Right ventricle myocardium inferior (tissue), 1 donor: ENCODE measurements at regions not wholly inside any gene's neighbourhood (a gene's known extent, or its start where the extent isn't known, plus 50 kb on each side); places are given as distances from the start of the nearest gene placed in this dataset.
"Not testable (repeated sequence)": the region's sequence is repeated elsewhere in the genome, so short reads cannot be mapped to it uniquely, and the experiment has no call there.

Source experiments
- ATAC-seq: fragments of 200-7000 bp; cut with Tn5 transposase; one replicate; pipeline ENCODE4 v1.9.1; 2020; ENCODE audit warnings: mild to moderate bottlenecking, moderate library complexity
- DNase-seq: peaks from one replicate; pipeline ENCODE4 v3.0.0; 2021; ENCODE audit errors: missing footprints
- intact Hi-C: fragments of 100-400 bp; cut with DNase I; formaldehyde crosslinking; loops from one replicate; pipeline ENCODE4 v1.11.0; 2022
- donor health status: DM: no; HTN: yes; CAD: no; lungs with severe emphysema.

GRCh38 chr16:88144028-88144511 lies 192.8 kb downstream of the BANP start:
- intact Hi-C loops: no loop called here
- ATAC-seq: peak; percentile 81
- DNase-seq: no peak

- DNase-seq, intact Hi-C loops, ATAC-seq: not testable (repeated sequence)
Measured at GRCh38 chr16:88145376-88145775, 194.1 kb downstream of the BANP start.

GRCh38 chr16:88145824-88146405 lies 194.7 kb downstream of the BANP start:
- intact Hi-C loops, DNase-seq, ATAC-seq: not testable (repeated sequence)

GRCh38 chr16:88148078-88148477 lies 196.8 kb downstream of the BANP start:
- ATAC-seq, DNase-seq, intact Hi-C loops: not testable (repeated sequence)

GRCh38 chr16:88148682-88149081 lies 197.4 kb downstream of the BANP start:
- DNase-seq, ATAC-seq, intact Hi-C loops: not testable (repeated sequence)

GRCh38 chr16:88149158-88149603 lies 197.9 kb downstream of the BANP start:
- intact Hi-C loops, ATAC-seq, DNase-seq: not testable (repeated sequence)

DNA sequence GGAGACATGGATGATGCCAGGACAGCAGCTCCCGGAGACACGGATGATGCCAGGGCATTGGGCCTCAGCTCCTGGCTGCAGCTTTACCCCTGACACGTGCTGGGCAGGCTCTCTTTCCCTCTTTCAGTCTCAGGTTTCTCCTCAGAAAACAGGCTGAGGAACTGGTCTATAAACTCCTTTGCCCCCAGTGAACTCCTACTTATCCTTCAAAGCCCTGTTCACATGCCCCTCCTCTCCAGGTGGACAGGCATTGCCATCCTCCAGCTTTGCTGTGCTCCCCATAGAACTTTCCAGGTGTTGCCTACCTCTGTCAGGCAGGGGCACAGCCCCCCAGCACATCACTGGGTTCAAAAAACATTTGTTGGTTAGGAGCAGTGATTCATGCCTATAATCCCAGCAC lies 198.4 kb downstream of the BANP start:
- intact Hi-C loops, DNase-seq, ATAC-seq: not testable (repeated sequence)

GRCh38 chr16:88150456-88151128 lies 199.4 kb downstream of the BANP start:
- intact Hi-C loops, DNase-seq, ATAC-seq: not testable (repeated sequence)

- intact Hi-C loops, DNase-seq, ATAC-seq: not testable (repeated sequence)
Measured at GRCh38 chr16:88151129-88151499, 199.9 kb downstream of the BANP start.

DNA sequence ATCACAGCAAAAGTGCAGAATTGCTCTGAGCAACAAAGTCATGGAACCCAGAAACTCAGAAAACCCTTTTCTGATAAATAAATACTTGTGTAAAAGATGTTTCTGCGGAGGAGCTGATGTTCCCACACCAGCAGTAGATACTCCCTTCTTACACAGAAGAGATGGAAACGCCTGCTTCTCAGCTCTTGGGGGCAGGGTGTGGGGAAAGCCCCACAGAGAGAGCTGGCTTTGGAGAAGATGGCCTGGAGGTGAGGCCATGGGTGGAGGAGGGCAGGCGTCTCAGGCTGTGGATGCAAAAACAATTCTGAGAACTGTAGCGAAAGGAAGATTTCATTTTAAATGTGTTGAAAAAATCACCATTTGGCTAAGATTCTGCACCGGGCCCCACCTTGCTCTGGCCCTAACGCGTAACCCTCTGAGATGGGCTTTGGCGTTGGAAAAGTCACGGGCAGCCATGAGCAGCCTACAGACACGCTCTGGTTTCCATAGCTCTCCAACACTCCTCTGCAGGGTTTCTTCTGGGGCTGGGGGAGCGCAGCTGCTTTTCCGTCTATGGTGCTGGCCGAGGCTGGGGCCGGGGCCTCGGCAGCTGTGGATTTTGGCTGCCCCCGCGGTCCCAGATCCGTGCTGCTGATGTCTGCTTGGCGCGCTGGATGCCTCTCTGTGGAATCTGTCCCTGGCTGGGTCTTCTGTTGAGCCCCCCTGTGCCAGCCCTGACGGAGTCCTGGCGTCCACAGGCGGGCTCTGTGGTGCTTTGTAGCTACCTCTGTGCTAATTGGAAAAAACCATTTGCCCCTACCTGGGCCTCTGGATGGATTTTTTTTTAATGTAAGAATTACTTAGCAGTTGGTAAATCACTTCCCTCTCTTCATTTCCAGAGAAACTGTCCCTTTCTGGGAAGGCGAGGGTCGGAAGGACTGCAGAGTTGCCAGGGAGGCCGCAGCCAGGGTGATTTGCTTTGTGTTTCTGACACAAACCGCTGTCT lies 200.9 kb downstream of the BANP start:
- intact Hi-C loops, DNase-seq, ATAC-seq: not testable (repeated sequence)

GRCh38 chr16:88152879-88153278 lies 201.6 kb downstream of the BANP start:
- DNase-seq, ATAC-seq, intact Hi-C loops: not testable (repeated sequence)

GRCh38 chr16:88153516-88153915 lies 202.3 kb downstream of the BANP start:
- not testable (repeated sequence) for ATAC-seq

GRCh38 chr16:88154886-88155285 lies 203.7 kb downstream of the BANP start:
- DNase-seq, intact Hi-C loops, ATAC-seq: not testable (repeated sequence)

More at GRCh38 chr16:88153516-88153915, 202.3 kb downstream of the BANP start:
- DNase-seq, intact Hi-C loops: not testable (repeated sequence)

DNA sequence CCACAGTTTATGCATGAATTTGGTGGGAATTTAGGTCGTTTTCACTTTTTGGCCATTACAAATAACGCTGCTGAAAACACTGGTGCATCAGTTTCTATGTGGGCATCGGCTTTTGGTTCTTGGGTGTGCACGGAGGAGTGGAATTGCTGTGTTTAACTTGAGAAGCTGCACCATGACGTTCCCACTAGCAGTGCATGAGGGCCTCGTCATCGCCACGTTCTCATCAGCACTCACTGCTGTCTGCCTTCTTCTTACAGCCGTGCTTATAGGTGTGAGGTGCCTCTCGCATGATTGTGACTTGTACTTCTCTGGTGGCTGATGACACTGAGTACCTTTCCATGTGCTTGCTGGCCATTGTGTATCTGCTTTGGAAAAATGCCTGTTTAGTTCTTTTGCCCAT lies 204.4 kb downstream of the BANP start:
- intact Hi-C loops, DNase-seq, ATAC-seq: not testable (repeated sequence)

GRCh38 chr16:88156640-88157283 lies 205.5 kb downstream of the BANP start:
- DNase-seq, ATAC-seq, intact Hi-C loops: not testable (repeated sequence)

- ATAC-seq, intact Hi-C loops, DNase-seq: not testable (repeated sequence)
Measured at GRCh38 chr16:88157686-88158085, 206.5 kb downstream of the BANP start.

DNA sequence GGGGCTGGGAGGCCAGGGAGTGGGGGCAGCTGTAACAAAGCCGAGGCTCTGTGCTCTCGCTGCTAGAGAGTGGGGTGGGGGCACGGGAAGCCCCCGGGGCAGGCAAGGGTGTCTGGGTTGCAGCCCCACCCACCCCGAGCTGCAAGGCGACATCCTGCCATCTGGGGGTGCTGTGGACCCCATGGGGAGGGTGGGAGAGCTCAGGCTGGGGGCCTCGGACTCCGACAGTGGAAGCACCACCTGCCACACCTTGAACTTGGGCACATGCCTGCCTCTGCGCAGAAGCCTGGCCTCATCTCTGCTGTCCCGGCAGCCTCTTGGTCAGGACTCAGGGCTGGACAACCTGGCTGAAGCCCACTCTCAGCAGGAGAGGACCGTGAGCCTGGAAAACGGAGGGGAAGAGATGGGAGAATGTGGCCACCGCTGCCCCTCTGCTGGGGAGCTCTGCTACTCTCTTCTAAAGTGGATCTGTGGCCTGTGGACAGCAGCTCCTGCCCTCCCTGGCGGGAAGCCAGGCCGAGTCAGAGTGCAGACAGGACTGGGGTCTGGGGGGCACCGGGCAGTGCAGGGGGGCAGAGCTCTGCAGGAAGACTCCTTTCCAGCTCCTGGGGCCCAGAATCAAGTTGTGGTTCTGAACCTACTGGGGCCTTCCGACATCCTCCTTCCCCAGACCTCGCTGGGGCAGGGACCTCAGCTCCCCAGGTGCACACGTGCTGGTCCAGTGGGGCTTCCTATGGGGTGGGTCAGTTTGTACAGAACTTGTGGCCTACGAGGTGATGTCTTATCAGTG lies 207.2 kb downstream of the BANP start:
- intact Hi-C loops, ATAC-seq, DNase-seq: not testable (repeated sequence)
